ENCODE measurements at regions not wholly inside any gene's neighbourhood (a gene's known extent, or its start where the extent isn't known, plus 50 kb on each side); places are given as distances from the start of the nearest gene placed in this dataset.
"Not testable (repeated sequence)": the region's sequence is repeated elsewhere in the genome, so short reads cannot be mapped to it uniquely, and the experiment has no call there.

GRCh38 chr1:120598331-120598951, 125.3 kb upstream of the NBPF26 start:
- not testable (repeated sequence) for TF ChIP-seq POLR2A, POU2F2 (IDR thresholded peaks at IDR 0.05; ENCODE audit: low read depth, low read length)
